CD4-positive, alpha-beta memory T cell (primary cell): ENCODE measurements at regions not wholly inside any gene's neighbourhood (a gene's known extent, or its start where the extent isn't known, plus 50 kb on each side); places are given as distances from the start of the nearest gene placed in this dataset.

ENCODE experiments used
- CTCF ChIA-PET: fragments of 350-600 bp; sonication (Branson Sonifier 250); formaldehyde crosslinking; loops from one replicate; lab custom pipeline; 2021; ENCODE audit warnings: inconsistent platforms; ENCODE audit not compliant: partially characterized antibody; lab: Charles Lee
- POLR2A ChIA-PET: fragments of 350-600 bp; sonication (Branson Sonifier 250); formaldehyde crosslinking; loops from one replicate; lab custom pipeline; 2021; ENCODE audit not compliant: partially characterized antibody; lab: Charles Lee
- DNase-seq, 5 donors: peaks; one replicate each; pipeline versions ENCODE4 v3.0.0 to v3.0.0-alpha.2; 2020 to 2022; ENCODE audit warnings: mixed read lengths in 1 of 5
- H3K27ac ChIP-seq: one replicate; pipeline ENCODE4 v1.7.0; 2013; ENCODE audit warnings: low read depth, low read length
- H3K27me3 ChIP-seq: 2 replicates; pipeline ENCODE4 v1.7.0; 2013; ENCODE audit warnings: mild to moderate bottlenecking, low read length, moderate library complexity; ENCODE audit not compliant: insufficient read depth
- H3K36me3 ChIP-seq: 2 replicates; pipeline ENCODE4 v1.7.0; 2013; ENCODE audit warnings: mild to moderate bottlenecking, low read length, moderate library complexity; ENCODE audit not compliant: insufficient read depth
- H3K4me1 ChIP-seq: 2 replicates; pipeline ENCODE4 v1.7.0; 2013; ENCODE audit warnings: mild to moderate bottlenecking, low read length, moderate library complexity; ENCODE audit not compliant: insufficient read depth
- H3K4me3 ChIP-seq, 2 donors: one replicate each; pipeline ENCODE4 v1.7.0; 2013; ENCODE audit warnings: low read length in 2 of 2, mild to moderate bottlenecking in 1 of 2
- H3K9me3 ChIP-seq, 2 donors: one replicate each; pipeline ENCODE4 v1.7.0; 2013; ENCODE audit warnings: low read length in 2 of 2, control low read depth in 1 of 2; ENCODE audit not compliant: control insufficient read depth in 1 of 2
- H3K27ac Mint-ChIP-seq, 7 donors: one replicate each; pipeline ENCODE4 v1.8.0; 2020 to 2021; ENCODE audit warnings: mixed read lengths in 7 of 7, mild to moderate bottlenecking in 6 of 7, inconsistent platforms in 3 of 7, moderate library complexity in 3 of 7
- H3K27me3 Mint-ChIP-seq, 2 donors: one replicate each; pipeline ENCODE4 v1.8.0; 2020 to 2021; ENCODE audit warnings: mixed read lengths in 2 of 2
- H3K36me3 Mint-ChIP-seq, 2 donors: one replicate each; pipeline ENCODE4 v1.8.0; 2020 to 2021; ENCODE audit warnings: mixed read lengths in 2 of 2, inconsistent platforms in 1 of 2, mild to moderate bottlenecking in 1 of 2
- H3K4me1 Mint-ChIP-seq, 4 donors: one replicate each; pipeline ENCODE4 v1.8.0; 2020 to 2021; ENCODE audit warnings: mixed read lengths in 4 of 4, mild to moderate bottlenecking in 1 of 4
- H3K4me3 Mint-ChIP-seq, 8 donors: one replicate each; pipeline ENCODE4 v1.8.0; 2020 to 2021; ENCODE audit warnings: mixed read lengths in 8 of 8, mild to moderate bottlenecking in 7 of 8, moderate library complexity in 6 of 8, inconsistent platforms in 3 of 8
- H3K9me3 Mint-ChIP-seq, 8 donors: one replicate each; pipeline ENCODE4 v1.8.0; 2020 to 2021; ENCODE audit warnings: mixed read lengths in 8 of 8, mild to moderate bottlenecking in 5 of 8, inconsistent platforms in 3 of 8, moderate library complexity in 1 of 8
- intact Hi-C: fragments of 100-400 bp; cut with micrococcal nuclease; formaldehyde crosslinking; loops from one replicate; pipeline ENCODE4 v1.15.1; 2023

DNA sequence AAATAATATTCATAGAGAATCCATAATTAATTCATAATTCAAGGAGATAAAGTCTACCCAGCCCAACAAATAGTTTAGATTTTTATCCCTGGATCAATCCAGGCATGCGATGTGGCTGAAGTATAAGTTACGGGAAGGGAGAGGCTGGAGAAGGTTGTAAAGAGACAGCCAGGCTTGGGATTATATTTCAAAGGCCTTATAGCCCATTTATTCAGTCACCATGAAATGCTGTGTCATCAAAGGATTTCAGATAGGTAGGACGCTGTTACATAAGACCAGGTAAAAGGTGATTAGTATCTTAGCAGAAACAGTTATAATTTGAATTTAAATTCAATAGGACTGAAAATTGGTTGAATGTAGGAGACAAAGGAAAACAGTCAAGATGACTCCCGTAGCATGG, 73.0 kb upstream of the NFKB1 start:
- no peak overlapping the region for H3K4me3 Mint-ChIP-seq
- peak overlapping the region in 1 of 7 donors; percentile 12 for H3K27ac Mint-ChIP-seq
- Histone ChIP-seq H3K4me1 (peaks cover 5% of the 10 kb centered on the region), H3K36me3 (no peaks in the 10 kb centered on the region), H3K4me3 (no peak overlapping the region), H3K27me3 (no peaks in the 10 kb centered on the region), H3K27ac (no peak overlapping the region), H3K9me3 (no peaks in the 10 kb centered on the region)
- peaks cover 0 to 1% (median 0%) of the 10 kb centered on the region in 8 donors for H3K9me3 Mint-ChIP-seq
- H3K27me3 Mint-ChIP-seq: no peaks in the 10 kb centered on the region
- no peaks in the 10 kb centered on the region for H3K36me3 Mint-ChIP-seq
- peaks cover 3 to 7% (median 6%) of the 10 kb centered on the region in 4 donors for H3K4me1 Mint-ChIP-seq
- no peak for DNase-seq
- POLR2A ChIA-PET: no interaction called here
- CTCF ChIA-PET: interaction anchor here (1.4 kb wide), 1 partner anchor 82 kb away, joined by 5 read pairs; the partner anchor contains the start of gene SLC39A8
- intact Hi-C loops: no loop called here

DNA sequence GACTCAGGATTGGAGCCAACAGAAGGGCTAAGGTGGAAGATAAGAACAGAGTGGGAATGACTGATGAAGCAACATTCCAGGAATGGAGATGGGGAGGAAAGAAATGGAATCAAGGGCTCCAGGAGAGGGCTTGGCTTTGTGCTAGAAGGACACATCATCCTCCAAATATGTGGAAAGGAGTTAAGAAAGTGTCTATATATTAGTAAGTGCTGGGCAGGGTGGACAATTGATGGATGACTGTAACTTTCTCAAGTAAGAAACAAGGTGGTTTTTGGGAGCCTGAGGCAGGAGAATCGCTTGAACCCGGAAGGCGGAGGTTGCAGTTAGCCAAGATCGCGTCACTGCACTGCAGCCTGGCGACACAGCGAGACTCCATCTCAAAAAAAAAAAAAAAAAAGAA, 71.6 kb upstream of the NFKB1 start:
- Mint-ChIP-seq H3K4me1 (peaks cover 3 to 7% (median 4%) of the 10 kb centered on the region in 4 donors), H3K27me3 (no peaks in the 10 kb centered on the region), H3K27ac (peak overlapping the region in 1 of 7 donors; percentile 84), H3K36me3 (no peaks in the 10 kb centered on the region), H3K9me3 (no peaks in the 10 kb centered on the region), H3K4me3 (peak overlapping the region in 6 of 8 donors; percentile 1 to 52 (median 29))
- CTCF ChIA-PET: interaction anchor here (0.7 to 3.4 kb wide), 5 partner anchors 9 to 456 kb away, joined by 3 to 26 read pairs (median 5); partner anchors contain the start of gene SLC39A8
- POLR2A ChIA-PET: interaction anchor here (2.1 kb wide), 1 partner anchor 85 kb away, joined by 10 read pairs; the partner anchor contains the start of gene SLC39A8
- Histone ChIP-seq H3K36me3 (no peaks in the 10 kb centered on the region), H3K9me3 (no peaks in the 10 kb centered on the region), H3K4me1 (peaks cover 5% of the 10 kb centered on the region), H3K27ac (no peak overlapping the region), H3K4me3 (no peak overlapping the region), H3K27me3 (no peaks in the 10 kb centered on the region)
- intact Hi-C loops: no loop called here
- DNase-seq: no peak

DNA sequence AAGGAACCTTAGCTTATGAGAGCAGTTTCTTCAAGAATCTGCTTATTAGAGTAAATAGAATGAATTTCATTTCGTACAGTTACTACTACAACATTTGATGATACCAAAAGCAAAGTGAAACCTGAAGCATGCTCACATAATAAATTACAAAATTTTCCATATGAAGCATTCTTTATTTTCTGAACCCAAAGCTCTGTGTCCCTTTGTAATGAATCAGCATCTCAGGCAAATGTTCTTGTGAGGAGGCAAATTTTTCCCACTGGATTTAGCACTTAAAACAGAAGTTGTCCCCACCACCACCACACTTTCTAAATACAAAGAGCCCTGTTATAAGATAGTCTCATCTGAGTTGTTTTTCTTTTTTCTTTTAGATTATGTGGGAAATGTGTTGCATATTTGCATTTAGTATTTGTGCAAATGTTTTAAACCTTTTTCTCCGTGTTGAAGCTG, 70.7 kb upstream of the NFKB1 start:
- peaks cover 3 to 7% (median 4%) of the 10 kb centered on the region in 4 donors for H3K4me1 Mint-ChIP-seq
- Histone ChIP-seq H3K27ac (peak overlapping the region; percentile 49), H3K4me1 (peaks cover 5% of the 10 kb centered on the region), H3K4me3 (peak overlapping the region; percentile 53 to 63), H3K27me3 (no peaks in the 10 kb centered on the region), H3K9me3 (no peaks in the 10 kb centered on the region), H3K36me3 (no peaks in the 10 kb centered on the region)
- no peak for DNase-seq
- H3K27me3 Mint-ChIP-seq: no peaks in the 10 kb centered on the region
- H3K36me3 Mint-ChIP-seq: no peaks in the 10 kb centered on the region
- intact Hi-C loops: loop anchor here (2.0 to 5.0 kb wide), 3 partner anchors 332 to 438 kb away; partner anchors contain the start of genes CISD2, MANBA and UBE2D3
- CTCF ChIA-PET: interaction anchor here (0.5 to 3.4 kb wide), 54 partner anchors 9 to 1581 kb away, joined by 3 to 26 read pairs (median 4); partner anchors contain the start of genes BDH2, MANBA, SLC39A8 and UBE2D3
- POLR2A ChIA-PET: interaction anchor here (0.7 to 2.1 kb wide), 7 partner anchors 85 to 646 kb away, joined by 3 to 10 read pairs (median 3); partner anchors contain the start of genes MANBA, SLC39A8 and SLC9B2
- H3K4me3 Mint-ChIP-seq: peak overlapping the region; percentile 85 to 92 (median 90)
- H3K9me3 Mint-ChIP-seq: no peaks in the 10 kb centered on the region
- H3K27ac Mint-ChIP-seq: peak overlapping the region in 6 of 7 donors; percentile 77 to 95 (median 90)

DNA sequence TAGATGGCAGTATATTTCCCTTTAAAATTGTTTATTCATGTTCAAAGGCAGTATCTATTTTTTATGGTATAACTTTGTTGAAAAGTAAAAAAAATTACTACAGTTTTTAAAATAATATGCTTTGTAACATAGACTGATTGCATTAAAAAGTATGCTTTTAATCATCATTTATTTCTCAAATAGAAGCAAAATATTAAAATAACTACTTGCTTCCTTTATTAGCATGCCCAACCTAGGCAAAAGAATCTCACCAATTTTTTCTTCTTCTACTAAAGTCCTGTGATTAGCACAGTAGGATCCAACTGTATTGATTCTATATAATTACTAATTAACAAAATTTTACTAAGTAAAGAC, 69.6 kb upstream of the NFKB1 start:
- Mint-ChIP-seq H3K9me3 (no peaks in the 10 kb centered on the region), H3K27ac (peak overlapping the region in 4 of 7 donors; percentile 77 to 95 (median 90)), H3K4me3 (peak overlapping the region; percentile 85 to 92 (median 90)), H3K27me3 (no peaks in the 10 kb centered on the region), H3K4me1 (peaks cover 3 to 7% (median 4%) of the 10 kb centered on the region in 4 donors), H3K36me3 (no peaks in the 10 kb centered on the region)
- H3K9me3 ChIP-seq: no peaks in the 10 kb centered on the region
- H3K27me3 ChIP-seq: no peaks in the 10 kb centered on the region
- POLR2A ChIA-PET: interaction anchor here (1.1 to 2.1 kb wide), 3 partner anchors 87 to 397 kb away, joined by 3 to 10 read pairs (median 7); partner anchors contain the start of genes MANBA and SLC39A8
- peak overlapping the region in 1 of 2 donors; percentile 53 for H3K4me3 ChIP-seq
- no peaks in the 10 kb centered on the region for H3K36me3 ChIP-seq
- intact Hi-C loops: loop anchor here (1.0 to 5.0 kb wide), 8 partner anchors 86 to 668 kb away; partner anchors contain the start of genes BDH2, CISD2, MANBA and SLC39A8
- H3K4me1 ChIP-seq: peaks cover 5% of the 10 kb centered on the region
- CTCF ChIA-PET: interaction anchor here (0.9 to 3.4 kb wide), 15 partner anchors 9 to 668 kb away, joined by 4 to 26 read pairs (median 8); partner anchors contain the start of genes BDH2, MANBA and SLC39A8
- no peak for DNase-seq
- H3K27ac ChIP-seq: peak overlapping the region; percentile 49

DNA sequence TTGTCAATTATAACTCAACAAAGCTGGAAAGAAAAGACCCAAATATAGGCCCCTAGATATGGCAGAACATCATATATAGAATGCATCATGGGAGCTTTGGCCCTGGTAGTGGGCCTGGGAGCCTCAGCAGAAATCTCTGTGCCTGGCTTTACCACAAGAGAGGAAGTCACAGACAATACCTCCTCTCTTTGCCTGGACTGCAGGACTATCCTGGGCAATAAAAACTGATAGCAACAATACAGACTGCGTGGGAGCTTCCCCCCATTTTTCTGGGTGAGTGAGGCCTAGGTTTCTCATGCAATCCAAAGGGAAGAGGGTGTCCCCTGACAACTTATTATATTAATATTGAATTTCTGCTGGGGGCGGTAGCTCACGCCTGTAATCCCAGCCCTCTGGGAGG, 64.0 kb upstream of the NFKB1 start:
- no peaks in the 10 kb centered on the region for H3K36me3 Mint-ChIP-seq
- Histone ChIP-seq H3K36me3 (no peaks in the 10 kb centered on the region), H3K27me3 (no peaks in the 10 kb centered on the region), H3K4me3 (no peak overlapping the region), H3K9me3 (no peaks in the 10 kb centered on the region), H3K4me1 (no peaks in the 10 kb centered on the region), H3K27ac (no peak overlapping the region)
- peaks cover 0 to 3% (median 0%) of the 10 kb centered on the region in 8 donors for H3K9me3 Mint-ChIP-seq
- intact Hi-C loops: no loop called here
- no peaks in the 10 kb centered on the region for H3K4me1 Mint-ChIP-seq
- ChIA-PET CTCF (no interaction called here), POLR2A (no interaction called here)
- H3K4me3 Mint-ChIP-seq: no peak overlapping the region
- H3K27me3 Mint-ChIP-seq: no peaks in the 10 kb centered on the region
- no peak overlapping the region for H3K27ac Mint-ChIP-seq
- no peak for DNase-seq

DNA sequence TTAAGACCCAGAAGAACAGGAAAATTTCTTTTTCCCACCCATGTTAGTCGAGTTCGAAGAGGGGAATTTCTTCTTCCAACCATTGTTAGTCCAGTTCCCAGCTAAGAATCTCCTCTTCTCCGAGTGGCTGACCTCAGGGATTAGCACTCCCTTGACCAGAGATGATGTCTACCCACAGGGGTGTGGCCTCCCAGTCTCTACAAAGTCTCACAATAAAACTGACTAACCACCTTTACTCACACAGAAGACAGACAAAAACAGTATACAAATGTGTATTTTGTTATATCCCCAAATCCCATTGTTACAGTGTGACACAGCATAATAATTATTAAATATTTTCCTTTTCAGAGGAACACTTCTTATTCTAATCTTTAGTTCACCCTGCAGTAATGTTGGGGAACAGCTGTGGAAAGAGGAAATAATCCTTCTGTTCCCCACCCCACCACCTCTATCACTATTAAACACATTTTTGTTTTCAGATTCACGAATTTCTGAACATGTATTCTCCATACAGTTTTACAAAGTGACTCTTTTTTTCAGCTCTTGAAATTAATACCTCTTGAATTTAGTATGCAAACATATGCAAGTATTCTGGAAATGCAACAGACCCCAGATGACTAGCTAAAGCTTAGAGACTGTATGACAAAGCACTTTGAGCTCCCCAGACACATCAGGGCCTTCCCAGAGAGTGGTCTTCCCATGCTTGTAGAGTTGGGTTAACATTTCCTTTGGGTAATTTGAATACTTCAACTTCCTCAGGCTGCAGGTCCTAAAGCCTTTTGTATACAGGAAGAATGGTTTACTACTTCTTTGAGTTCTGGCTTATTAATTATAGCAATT, 62.5 kb upstream of the NFKB1 start:
- POLR2A ChIA-PET: no interaction called here
- no peaks in the 10 kb centered on the region for H3K4me1 Mint-ChIP-seq
- H3K27ac Mint-ChIP-seq: no peak overlapping the region
- no peak for DNase-seq
- H3K36me3 Mint-ChIP-seq: no peaks in the 10 kb centered on the region
- Histone ChIP-seq H3K27ac (no peak overlapping the region), H3K4me3 (no peak overlapping the region), H3K4me1 (no peaks in the 10 kb centered on the region), H3K9me3 (no peaks in the 10 kb centered on the region), H3K27me3 (no peaks in the 10 kb centered on the region), H3K36me3 (no peaks in the 10 kb centered on the region)
- CTCF ChIA-PET: interaction anchor here (1.5 kb wide), 1 partner anchor 10 kb away, joined by 6 read pairs; no protein-coding TSS in a partner anchor
- H3K4me3 Mint-ChIP-seq: no peak overlapping the region
- intact Hi-C loops: no loop called here
- H3K27me3 Mint-ChIP-seq: no peaks in the 10 kb centered on the region
- peaks cover 0 to 3% (median 0%) of the 10 kb centered on the region in 8 donors for H3K9me3 Mint-ChIP-seq

DNA sequence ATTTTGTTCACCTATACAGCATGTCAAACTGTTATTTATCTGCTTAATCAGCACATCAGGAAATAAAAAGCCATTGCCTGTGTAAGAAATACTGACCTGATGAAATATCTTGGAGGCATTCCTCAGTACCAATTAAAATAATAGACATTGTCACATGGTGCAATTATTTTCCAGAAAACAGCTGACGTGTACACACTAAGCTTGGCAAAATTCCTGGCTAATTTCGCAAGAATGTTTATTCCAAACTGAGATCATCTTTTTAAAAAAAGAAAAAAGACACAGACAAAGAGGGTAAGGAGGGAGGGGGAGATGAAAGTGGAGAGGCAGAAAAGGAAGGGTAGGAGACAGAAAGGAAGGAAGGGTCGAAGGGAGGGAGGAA, 61.9 kb upstream of the NFKB1 start:
- DNase-seq: no peak
- Histone ChIP-seq H3K9me3 (no peaks in the 10 kb centered on the region), H3K4me3 (no peak overlapping the region), H3K27ac (no peak overlapping the region), H3K36me3 (no peaks in the 10 kb centered on the region), H3K4me1 (no peaks in the 10 kb centered on the region), H3K27me3 (no peaks in the 10 kb centered on the region)
- ChIA-PET CTCF (interaction anchor here (1.5 to 2.7 kb wide), 2 partner anchors 8 to 9 kb away, joined by 6 to 15 read pairs; no protein-coding TSS in a partner anchor), POLR2A (no interaction called here)
- Mint-ChIP-seq H3K9me3 (peaks cover 0 to 3% (median 0%) of the 10 kb centered on the region in 8 donors), H3K27me3 (no peaks in the 10 kb centered on the region), H3K4me1 (no peaks in the 10 kb centered on the region), H3K36me3 (no peaks in the 10 kb centered on the region), H3K4me3 (no peak overlapping the region), H3K27ac (no peak overlapping the region)
- intact Hi-C loops: no loop called here
